ENCODE measurements at regions not wholly inside any gene's neighbourhood (a gene's known extent, or its start where the extent isn't known, plus 50 kb on each side); places are given as distances from the start of the nearest gene placed in this dataset.

DNA sequence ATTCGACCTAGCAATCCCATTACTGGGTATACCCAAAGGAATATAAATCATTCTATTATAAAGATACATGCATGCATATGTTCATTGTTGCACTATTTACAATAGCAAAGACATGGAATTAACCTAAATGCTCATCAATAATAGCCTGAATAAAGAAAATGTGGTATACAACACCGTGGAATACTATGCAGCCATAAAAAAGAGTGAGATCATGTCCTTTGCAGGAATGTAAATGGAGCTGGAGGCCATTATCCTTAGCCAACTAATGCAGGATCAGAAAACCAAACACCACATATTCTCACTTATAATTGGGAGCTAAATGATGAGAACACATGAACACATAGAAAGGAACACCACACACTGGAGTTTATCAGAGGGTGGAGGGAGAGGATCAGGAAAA lies 69.5 kb upstream of the TNR start:
- TF ChIP-seq, protein P1, sequence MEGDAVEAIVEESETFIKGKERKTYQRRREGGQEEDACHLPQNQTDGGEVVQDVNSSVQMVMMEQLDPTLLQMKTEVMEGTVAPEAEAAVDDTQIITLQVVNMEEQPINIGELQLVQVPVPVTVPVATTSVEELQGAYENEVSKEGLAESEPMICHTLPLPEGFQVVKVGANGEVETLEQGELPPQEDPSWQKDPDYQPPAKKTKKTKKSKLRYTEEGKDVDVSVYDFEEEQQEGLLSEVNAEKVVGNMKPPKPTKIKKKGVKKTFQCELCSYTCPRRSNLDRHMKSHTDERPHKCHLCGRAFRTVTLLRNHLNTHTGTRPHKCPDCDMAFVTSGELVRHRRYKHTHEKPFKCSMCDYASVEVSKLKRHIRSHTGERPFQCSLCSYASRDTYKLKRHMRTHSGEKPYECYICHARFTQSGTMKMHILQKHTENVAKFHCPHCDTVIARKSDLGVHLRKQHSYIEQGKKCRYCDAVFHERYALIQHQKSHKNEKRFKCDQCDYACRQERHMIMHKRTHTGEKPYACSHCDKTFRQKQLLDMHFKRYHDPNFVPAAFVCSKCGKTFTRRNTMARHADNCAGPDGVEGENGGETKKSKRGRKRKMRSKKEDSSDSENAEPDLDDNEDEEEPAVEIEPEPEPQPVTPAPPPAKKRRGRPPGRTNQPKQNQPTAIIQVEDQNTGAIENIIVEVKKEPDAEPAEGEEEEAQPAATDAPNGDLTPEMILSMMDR (IDR thresholded peaks at IDR 0.05) = no peak
- TF ChIP-seq POLR2A (IDR thresholded peaks at IDR 0.05) = no peak
